HL-60 (cell line): ENCODE measurements at regions not wholly inside any gene's neighbourhood (a gene's known extent, or its start where the extent isn't known, plus 50 kb on each side); places are given as distances from the start of the nearest gene placed in this dataset.

ENCODE experiments used
- CTCF ChIP-seq: IDR thresholded peaks from one replicate; pipeline ENCODE4 v1.5.1; 2011; ENCODE audit warnings: low read length, control low read depth, inconsistent platforms; ENCODE audit not compliant: insufficient read depth
- GABPA ChIP-seq: IDR thresholded peaks from 2 replicates; pipeline ENCODE4 v1.6.1; 2012; ENCODE audit warnings: low read depth
- POLR2AphosphoS5 ChIP-seq: IDR thresholded peaks from 2 replicates; pipeline ENCODE4 v1.6.1; 2012; ENCODE audit warnings: low read depth
- REST ChIP-seq: IDR thresholded peaks from 2 replicates; pipeline ENCODE4 v1.6.1; 2012; ENCODE audit warnings: low read depth; ENCODE audit not compliant: insufficient replicate concordance

GRCh38 chr2:9697909-9698308, 67.1 kb upstream of the YWHAQ start:
- TF ChIP-seq CTCF (no peak), REST (no peak), POLR2AphosphoS5 (no peak), GABPA (no peak)
